Calu3 (cell line): ENCODE measurements at regions not wholly inside any gene's neighbourhood (a gene's known extent, or its start where the extent isn't known, plus 50 kb on each side); places are given as distances from the start of the nearest gene placed in this dataset.

Experiments
- BruUV-seq: library from RNA; stranded (reverse); fragments of 400-500 nt; replicated peaks from 2 replicates; lab custom pipeline; 2021; lab: Mats Ljungman, UMichigan
- CTCF ChIA-PET: fragments of 300-600 bp; sonication (Branson Sonifier 250); formaldehyde crosslinking; loops from one replicate; lab custom pipeline; 2022; ENCODE audit warnings: antibody characterized with exemption; lab: Charles Lee
- DNase-seq: peaks from one replicate; pipeline ENCODE4 v3.0.0; 2022
- H3K27ac Mint-ChIP-seq: one replicate; pipeline ENCODE4 v1.8.0; 2022; ENCODE audit warnings: mixed read lengths; ENCODE audit not compliant: unreplicated experiment
- H3K27me3 Mint-ChIP-seq: one replicate; pipeline ENCODE4 v1.8.0; 2022; ENCODE audit warnings: mixed read lengths; ENCODE audit not compliant: unreplicated experiment
- H3K36me3 Mint-ChIP-seq: one replicate; pipeline ENCODE4 v1.8.0; 2022; ENCODE audit warnings: mild to moderate bottlenecking, moderate library complexity, mixed read lengths; ENCODE audit not compliant: insufficient read depth, unreplicated experiment
- H3K4me1 Mint-ChIP-seq: one replicate; pipeline ENCODE4 v1.8.0; 2022; ENCODE audit warnings: mild to moderate bottlenecking, low read depth, mixed read lengths; ENCODE audit not compliant: unreplicated experiment
- H3K4me3 Mint-ChIP-seq: one replicate; pipeline ENCODE4 v1.8.0; 2022; ENCODE audit warnings: mild to moderate bottlenecking, low read depth, moderate library complexity, mixed read lengths; ENCODE audit not compliant: unreplicated experiment
- H3K9me3 Mint-ChIP-seq: one replicate; pipeline ENCODE4 v1.8.0; 2022; ENCODE audit warnings: low read depth, mixed read lengths; ENCODE audit not compliant: unreplicated experiment
- CTCF ChIP-seq: fragments of 200-600 bp; IDR thresholded peaks from one replicate; pipeline ENCODE4 v1.8.0; 2022; ENCODE audit warnings: antibody characterized with exemption; ENCODE audit not compliant: unreplicated experiment
- intact Hi-C: fragments of 100-400 bp; cut with micrococcal nuclease; formaldehyde crosslinking; loops from one replicate; pipeline ENCODE4 v1.10.0; 2022; ENCODE audit not compliant: unreplicated experiment

GRCh38 chr11:92473736-92474135, 249.1 kb downstream of the FAT3 start:
- Mint-ChIP-seq H3K4me3 (no peak overlapping the region), H3K27ac (no peak overlapping the region), H3K36me3 (no peaks in the 10 kb centered on the region), H3K9me3 (peaks cover 3% of the 10 kb centered on the region), H3K4me1 (peaks cover 3% of the 10 kb centered on the region), H3K27me3 (no peaks in the 10 kb centered on the region)
- intact Hi-C loops: no loop called here
- CTCF ChIA-PET: no interaction called here
- DNase-seq: no peak
- TF ChIP-seq CTCF: no peak
- no TSS peak for BruUV-seq

GRCh38 chr11:92475316-92475715, 250.7 kb downstream of the FAT3 start:
- intact Hi-C loops: no loop called here
- CTCF ChIA-PET: no interaction called here
- no peaks in the 10 kb centered on the region for H3K27me3 Mint-ChIP-seq
- no peak overlapping the region for H3K4me3 Mint-ChIP-seq
- DNase-seq: no peak
- TF ChIP-seq CTCF: no peak
- no peak overlapping the region for H3K27ac Mint-ChIP-seq
- no peaks in the 10 kb centered on the region for H3K36me3 Mint-ChIP-seq
- peaks cover 3% of the 10 kb centered on the region for H3K9me3 Mint-ChIP-seq
- BruUV-seq: no TSS peak
- peaks cover 14% of the 10 kb centered on the region for H3K4me1 Mint-ChIP-seq

GRCh38 chr11:92475819-92476218, 251.2 kb downstream of the FAT3 start:
- H3K36me3 Mint-ChIP-seq: no peaks in the 10 kb centered on the region
- no TSS peak for BruUV-seq
- intact Hi-C loops: no loop called here
- H3K9me3 Mint-ChIP-seq: peaks cover 3% of the 10 kb centered on the region
- no peak for DNase-seq
- H3K27me3 Mint-ChIP-seq: no peaks in the 10 kb centered on the region
- H3K4me1 Mint-ChIP-seq: peaks cover 14% of the 10 kb centered on the region
- H3K4me3 Mint-ChIP-seq: no peak overlapping the region
- H3K27ac Mint-ChIP-seq: no peak overlapping the region
- TF ChIP-seq CTCF: no peak
- CTCF ChIA-PET: no interaction called here

- Mint-ChIP-seq H3K4me3 (no peak overlapping the region), H3K27me3 (no peaks in the 10 kb centered on the region), H3K9me3 (peaks cover 3% of the 10 kb centered on the region), H3K36me3 (no peaks in the 10 kb centered on the region), H3K4me1 (peaks cover 14% of the 10 kb centered on the region), H3K27ac (no peak overlapping the region)
- no peak for TF ChIP-seq CTCF
- no TSS peak for BruUV-seq
- no peak for DNase-seq
- CTCF ChIA-PET: interaction anchor here (0.7 kb wide), 1 partner anchor 1637 kb away, joined by 5 read pairs; no protein-coding TSS in a partner anchor
- intact Hi-C loops: no loop called here
These were observed 253.1 kb downstream of the FAT3 start for GRCh38 chr11:92477686-92478085.
